ENCODE measurements at regions not wholly inside any gene's neighbourhood (a gene's known extent, or its start where the extent isn't known, plus 50 kb on each side); places are given as distances from the start of the nearest gene placed in this dataset.

DNA sequence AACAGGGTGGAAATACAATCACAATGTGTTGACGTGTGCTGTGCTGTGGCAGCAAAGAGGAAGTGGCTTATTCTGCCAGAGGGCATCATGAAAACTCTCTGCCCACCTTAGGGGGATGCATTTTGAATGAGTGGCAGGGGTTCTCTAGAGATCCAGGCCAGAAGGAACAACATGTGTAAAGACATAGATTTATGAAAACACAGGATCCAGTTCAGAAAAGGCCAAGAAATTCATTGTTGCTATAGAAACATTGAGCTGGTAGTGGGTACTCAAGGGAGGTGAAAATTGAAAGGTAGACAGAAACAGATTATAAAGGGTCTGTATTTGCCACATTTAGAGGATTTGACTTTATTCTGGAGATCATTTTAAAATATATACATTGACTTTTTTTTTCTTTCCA is 417.7 kb downstream of the ENC1 start:
- TF ChIP-seq, protein P1, sequence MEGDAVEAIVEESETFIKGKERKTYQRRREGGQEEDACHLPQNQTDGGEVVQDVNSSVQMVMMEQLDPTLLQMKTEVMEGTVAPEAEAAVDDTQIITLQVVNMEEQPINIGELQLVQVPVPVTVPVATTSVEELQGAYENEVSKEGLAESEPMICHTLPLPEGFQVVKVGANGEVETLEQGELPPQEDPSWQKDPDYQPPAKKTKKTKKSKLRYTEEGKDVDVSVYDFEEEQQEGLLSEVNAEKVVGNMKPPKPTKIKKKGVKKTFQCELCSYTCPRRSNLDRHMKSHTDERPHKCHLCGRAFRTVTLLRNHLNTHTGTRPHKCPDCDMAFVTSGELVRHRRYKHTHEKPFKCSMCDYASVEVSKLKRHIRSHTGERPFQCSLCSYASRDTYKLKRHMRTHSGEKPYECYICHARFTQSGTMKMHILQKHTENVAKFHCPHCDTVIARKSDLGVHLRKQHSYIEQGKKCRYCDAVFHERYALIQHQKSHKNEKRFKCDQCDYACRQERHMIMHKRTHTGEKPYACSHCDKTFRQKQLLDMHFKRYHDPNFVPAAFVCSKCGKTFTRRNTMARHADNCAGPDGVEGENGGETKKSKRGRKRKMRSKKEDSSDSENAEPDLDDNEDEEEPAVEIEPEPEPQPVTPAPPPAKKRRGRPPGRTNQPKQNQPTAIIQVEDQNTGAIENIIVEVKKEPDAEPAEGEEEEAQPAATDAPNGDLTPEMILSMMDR (IDR thresholded peaks at IDR 0.05; ENCODE audit: insufficient read depth, low read length, severe bottlenecking) = no peak
- FAIRE-seq (no peak), DNase-seq (ENCODE audit: low read depth) (no peak)
- Histone ChIP-seq H3K36me3 (ENCODE audit: control insufficient read depth, insufficient read depth, low read length) (no peaks in the 10 kb centered on the region), H3K4me3 (ENCODE audit: low read depth, low read length) (no peak overlapping the region), H3K27me3 (ENCODE audit: control insufficient read depth, insufficient read depth, low read length) (no peaks in the 10 kb centered on the region)

DNA sequence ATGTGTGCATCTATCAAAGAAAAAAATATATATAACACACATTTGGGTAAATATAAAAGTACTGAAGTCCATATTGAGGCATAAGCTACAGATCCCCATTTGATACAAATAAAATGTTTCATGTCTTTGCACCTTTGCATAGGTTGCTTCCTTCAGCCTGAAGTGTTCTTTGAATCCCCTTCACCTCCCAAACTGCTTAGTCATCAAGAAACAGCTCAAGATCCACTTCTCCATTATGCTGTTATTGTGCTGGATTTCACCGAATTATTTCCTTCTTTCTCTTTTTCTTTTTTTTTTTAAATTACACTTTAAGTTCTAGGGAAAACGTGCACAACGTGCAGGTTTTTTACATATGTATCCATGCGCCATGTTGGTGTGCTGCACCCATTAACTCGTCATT is 419.1 kb downstream of the ENC1 start:
- FAIRE-seq (no peak), DNase-seq (ENCODE audit: low read depth) (no peak)
- Histone ChIP-seq H3K27me3 (ENCODE audit: control insufficient read depth, insufficient read depth, low read length) (no peaks in the 10 kb centered on the region), H3K36me3 (ENCODE audit: control insufficient read depth, insufficient read depth, low read length) (no peaks in the 10 kb centered on the region), H3K4me3 (ENCODE audit: low read depth, low read length) (no peak overlapping the region)
- TF ChIP-seq, protein P1 (IDR thresholded peaks at IDR 0.05; ENCODE audit: insufficient read depth, low read length, severe bottlenecking) = no peak

DNA sequence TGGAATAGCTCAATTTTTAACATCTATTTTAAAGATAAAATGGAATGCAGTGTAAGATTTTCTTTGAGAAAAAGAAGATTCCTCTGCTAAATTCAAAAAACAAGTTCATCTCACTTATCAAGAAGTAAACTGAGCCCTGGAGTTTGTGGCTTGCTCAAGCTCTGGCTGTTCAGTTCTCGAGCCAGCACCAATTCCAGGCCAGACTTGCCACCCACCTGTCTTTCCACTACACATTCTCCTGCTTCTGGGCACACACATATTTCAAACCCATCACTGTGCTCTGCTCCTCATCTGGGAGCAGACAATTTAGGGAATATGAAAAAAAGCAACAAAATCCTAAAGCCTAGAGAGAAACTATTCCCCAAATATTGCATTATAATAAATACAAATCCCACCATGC is 424.5 kb downstream of the ENC1 start:
- no peaks in the 10 kb centered on the region for H3K27me3 ChIP-seq (ENCODE audit: control insufficient read depth, insufficient read depth, low read length)
- FAIRE-seq = no peak

DNA sequence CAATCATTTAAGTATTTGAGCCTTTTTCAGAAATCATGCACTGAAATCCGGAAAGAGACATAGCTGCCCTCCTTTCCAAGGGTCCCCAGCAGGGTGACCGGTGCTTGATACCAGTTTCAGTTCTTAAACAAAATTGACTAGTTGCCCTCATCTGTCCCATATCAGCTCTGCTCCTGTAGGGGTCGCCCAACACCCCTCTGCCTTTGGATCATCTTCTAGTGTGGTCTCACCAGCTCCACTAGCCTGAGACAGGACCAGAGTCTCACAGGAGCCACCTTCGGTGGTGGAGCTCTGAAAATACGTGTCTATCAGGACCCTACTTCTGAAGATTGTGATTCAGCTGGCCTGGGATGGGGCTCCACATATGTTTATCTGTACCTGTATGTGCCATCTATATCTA is 428.2 kb downstream of the ENC1 start:
- Histone ChIP-seq H3K4me3 (ENCODE audit: low read depth, low read length) (no peak overlapping the region), H3K36me3 (ENCODE audit: control insufficient read depth, insufficient read depth, low read length) (no peaks in the 10 kb centered on the region), H3K27me3 (ENCODE audit: control insufficient read depth, insufficient read depth, low read length) (no peaks in the 10 kb centered on the region)
- TF ChIP-seq, protein P1 (IDR thresholded peaks at IDR 0.05; ENCODE audit: insufficient read depth, low read length, severe bottlenecking) = peak; percentile 52
- DNase-seq (ENCODE audit: low read depth) (peak; percentile 43), FAIRE-seq (no peak)

More for the DNA sequence above, 424.5 kb downstream of the ENC1 start:
- DNase-seq (ENCODE audit: low read depth) = no peak
- TF ChIP-seq, protein P1 (IDR thresholded peaks at IDR 0.05; ENCODE audit: insufficient read depth, low read length, severe bottlenecking) = no peak
- H3K4me3 ChIP-seq (ENCODE audit: low read depth, low read length) = no peak overlapping the region
- H3K36me3 ChIP-seq (ENCODE audit: control insufficient read depth, insufficient read depth, low read length) = no peaks in the 10 kb centered on the region

DNA sequence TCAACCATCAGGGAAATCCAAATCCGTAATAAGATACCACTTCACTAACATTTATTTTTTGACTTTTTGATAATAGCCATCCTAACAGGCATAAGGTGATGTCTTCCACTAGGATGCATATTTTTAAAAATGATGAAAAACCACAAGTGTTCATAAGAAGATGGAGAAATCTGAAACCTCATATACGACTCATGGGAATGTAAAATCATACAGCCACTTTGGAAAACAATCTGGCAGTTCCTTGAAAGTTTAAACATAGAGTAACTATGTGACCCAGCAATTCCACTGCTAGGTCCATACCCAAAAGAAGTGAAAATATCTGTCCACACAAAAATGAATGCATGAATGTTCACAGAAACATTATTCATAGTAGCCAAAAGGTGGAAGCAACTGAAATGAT is 431.0 kb downstream of the ENC1 start:
- TF ChIP-seq, protein P1 (IDR thresholded peaks at IDR 0.05; ENCODE audit: insufficient read depth, low read length, severe bottlenecking) = no peak
- Histone ChIP-seq H3K36me3 (ENCODE audit: control insufficient read depth, insufficient read depth, low read length) (no peaks in the 10 kb centered on the region), H3K4me3 (ENCODE audit: low read depth, low read length) (no peak overlapping the region), H3K27me3 (ENCODE audit: control insufficient read depth, insufficient read depth, low read length) (no peaks in the 10 kb centered on the region)
- FAIRE-seq (no peak), DNase-seq (ENCODE audit: low read depth) (no peak)

All from bronchial epithelial cell (primary cell).